Peyer's patch (tissue), 4 donors: ENCODE measurements at regions not wholly inside any gene's neighbourhood (a gene's known extent, or its start where the extent isn't known, plus 50 kb on each side); places are given as distances from the start of the nearest gene placed in this dataset.

Source experiments
- POLR2A ChIP-seq, 2 donors: fragments of 450-650 bp; IDR thresholded peaks; one replicate each; pipeline ENCODE4 v1.5.1; 2017; ENCODE audit warnings: antibody characterized with exemption in 2 of 2, mild to moderate bottlenecking in 2 of 2, moderate library complexity in 2 of 2
- TF ChIP-seq, protein P1 (sequence below), 6 experiments: fragments of 450-650 bp in 4 of 6; fragments of 200-600 bp in 2 of 6; sonication (generic) in 1 of 6; IDR thresholded peaks; one replicate each; pipeline ENCODE4 v1.5.1; 2017 to 2019; ENCODE audit warnings: antibody characterized with exemption in 6 of 6, mild to moderate bottlenecking in 3 of 6, moderate library complexity in 1 of 6

DNA sequence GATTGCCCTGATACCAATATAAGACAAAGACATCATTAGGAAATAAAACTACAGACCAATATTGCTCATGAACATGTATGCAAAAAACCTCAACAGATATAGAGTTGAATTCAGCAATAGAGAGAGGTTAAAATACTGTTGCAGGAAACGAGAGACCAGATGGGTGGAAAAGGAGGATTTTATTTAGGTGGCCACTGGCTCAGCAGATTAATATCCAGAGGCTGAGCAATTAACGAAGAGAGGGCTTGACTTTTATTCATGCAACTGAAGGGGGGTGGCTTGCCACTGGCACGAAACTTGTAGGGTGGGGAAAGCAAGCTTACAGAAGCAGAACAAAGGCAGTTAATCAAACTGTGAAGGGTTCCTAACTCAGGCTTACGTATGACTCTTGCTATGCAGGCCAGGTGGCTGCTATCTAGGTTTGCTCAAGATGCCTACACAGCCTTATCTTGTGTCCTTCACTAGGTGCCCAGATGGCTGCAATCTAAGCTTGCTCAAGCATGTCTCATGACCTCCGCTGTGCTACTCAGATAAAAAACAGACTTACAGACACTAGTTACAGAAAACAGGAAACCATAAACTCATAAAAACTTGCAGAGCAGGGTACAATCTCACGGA, 126.4 kb downstream of the MMUT start:
- TF ChIP-seq, protein P1, sequence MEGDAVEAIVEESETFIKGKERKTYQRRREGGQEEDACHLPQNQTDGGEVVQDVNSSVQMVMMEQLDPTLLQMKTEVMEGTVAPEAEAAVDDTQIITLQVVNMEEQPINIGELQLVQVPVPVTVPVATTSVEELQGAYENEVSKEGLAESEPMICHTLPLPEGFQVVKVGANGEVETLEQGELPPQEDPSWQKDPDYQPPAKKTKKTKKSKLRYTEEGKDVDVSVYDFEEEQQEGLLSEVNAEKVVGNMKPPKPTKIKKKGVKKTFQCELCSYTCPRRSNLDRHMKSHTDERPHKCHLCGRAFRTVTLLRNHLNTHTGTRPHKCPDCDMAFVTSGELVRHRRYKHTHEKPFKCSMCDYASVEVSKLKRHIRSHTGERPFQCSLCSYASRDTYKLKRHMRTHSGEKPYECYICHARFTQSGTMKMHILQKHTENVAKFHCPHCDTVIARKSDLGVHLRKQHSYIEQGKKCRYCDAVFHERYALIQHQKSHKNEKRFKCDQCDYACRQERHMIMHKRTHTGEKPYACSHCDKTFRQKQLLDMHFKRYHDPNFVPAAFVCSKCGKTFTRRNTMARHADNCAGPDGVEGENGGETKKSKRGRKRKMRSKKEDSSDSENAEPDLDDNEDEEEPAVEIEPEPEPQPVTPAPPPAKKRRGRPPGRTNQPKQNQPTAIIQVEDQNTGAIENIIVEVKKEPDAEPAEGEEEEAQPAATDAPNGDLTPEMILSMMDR (IDR thresholded peaks at IDR 0.05) = no peak
- no peak for TF ChIP-seq POLR2A (IDR thresholded peaks at IDR 0.05)
